Keratinocyte (primary cell): ENCODE measurements at regions not wholly inside any gene's neighbourhood (a gene's known extent, or its start where the extent isn't known, plus 50 kb on each side); places are given as distances from the start of the nearest gene placed in this dataset.

ENCODE experiments used
- DNase-seq: peaks from one replicate; pipeline ENCODE4 v3.0.0-alpha.2; 2011; ENCODE audit warnings: low read depth, missing footprints, low spot score
- FAIRE-seq: peaks from 2 replicates; lab custom pipeline; 2011; peaks lifted over from hg19 to GRCh38; lab: Jason Lieb, UNC
- H2AFZ ChIP-seq: 2 replicates; pipeline ENCODE4 v1.6.0; 2012; ENCODE audit warnings: low read length, control low read depth, inconsistent platforms; ENCODE audit not compliant: control insufficient read depth
- H3K27ac ChIP-seq: 2 replicates; pipeline ENCODE4 v1.5.1; 2011; ENCODE audit warnings: low read length; ENCODE audit not compliant: control insufficient read depth, insufficient read depth
- H3K27me3 ChIP-seq: 3 replicates; pipeline ENCODE4 v1.6.0; 2011; ENCODE audit warnings: low read length; ENCODE audit not compliant: control insufficient read depth, insufficient read depth; ENCODE audit errors: extremely low read depth
- H3K36me3 ChIP-seq, 2 experiments: 2 replicates in 1 of 2; 3 replicates in 1 of 2; pipeline ENCODE4 v1.5.1; 2011; ENCODE audit warnings: low read length in 2 of 2, mild to moderate bottlenecking in 1 of 2; ENCODE audit not compliant: control insufficient read depth in 2 of 2, insufficient read depth in 2 of 2; ENCODE audit errors: extremely low read depth in 1 of 2
- H3K4me1 ChIP-seq: 3 replicates; pipeline ENCODE4 v1.5.1; 2011; ENCODE audit warnings: low read length; ENCODE audit not compliant: control insufficient read depth, insufficient read depth; ENCODE audit errors: extremely low read depth
- H3K4me2 ChIP-seq: 3 replicates; pipeline ENCODE4 v1.6.0; 2011; ENCODE audit warnings: low read depth, low read length; ENCODE audit not compliant: control insufficient read depth, insufficient read depth; ENCODE audit errors: extremely low read depth
- H3K4me3 ChIP-seq, 3 experiments: fragments of 200-600 bp in 1 of 3; sonication (generic) in 1 of 3; 2 replicates in 2 of 3; 3 replicates in 1 of 3; pipeline ENCODE4 v1.5.1; 2011 to 2016; ENCODE audit warnings: low read length in 3 of 3, mild to moderate bottlenecking in 3 of 3, control low read depth in 2 of 3, inconsistent platforms in 1 of 3, low read depth in 1 of 3, mixed read lengths in 1 of 3, mixed run types in 1 of 3, moderate library complexity in 1 of 3; ENCODE audit not compliant: control insufficient read depth in 2 of 3, insufficient read depth in 2 of 3; ENCODE audit errors: extremely low read depth in 1 of 3
- H3K79me2 ChIP-seq: 2 replicates; pipeline ENCODE4 v1.6.0; 2012; ENCODE audit warnings: low read length; ENCODE audit not compliant: control insufficient read depth, insufficient read depth
- H3K9ac ChIP-seq: 3 replicates; pipeline ENCODE4 v1.6.0; 2011; ENCODE audit warnings: low read length; ENCODE audit not compliant: control insufficient read depth, insufficient read depth; ENCODE audit errors: extremely low read depth
- H3K9me1 ChIP-seq: 3 replicates; pipeline ENCODE4 v1.6.0; 2011; ENCODE audit warnings: low read length; ENCODE audit not compliant: control insufficient read depth, insufficient read depth; ENCODE audit errors: extremely low read depth
- H3K9me3 ChIP-seq: 2 replicates; pipeline ENCODE4 v1.5.1; 2012; ENCODE audit warnings: low read depth, low read length; ENCODE audit not compliant: control insufficient read depth
- H4K20me1 ChIP-seq: 3 replicates; pipeline ENCODE4 v1.6.0; 2011; ENCODE audit warnings: low read length; ENCODE audit not compliant: control insufficient read depth, insufficient read depth; ENCODE audit errors: extremely low read depth
- EZH2 ChIP-seq: IDR thresholded peaks from one replicate; pipeline ENCODE4 v1.6.1; 2012; ENCODE audit warnings: inconsistent platforms, mild to moderate bottlenecking, low read length, moderate library complexity
- dilution Hi-C: fragments of 300-500 bp; cut with MboI; formaldehyde crosslinking; loops from one replicate; pipeline ENCODE4 v1.7.0; 2020; ENCODE audit warnings: low sequenced_read_pairs; ENCODE audit not compliant: extremely low pct_ligation_motif_present
- TF ChIP-seq, protein P1 (sequence below), 3 experiments: IDR thresholded peaks in 1 of 3; conservative IDR thresholded peaks in 1 of 3; optimal IDR thresholded peaks in 1 of 3; 2 replicates in 2 of 3; 3 replicates in 1 of 3; pipeline versions ENCODE3 to v1.5.1; 2011; ENCODE audit warnings: low read length in 3 of 3, mild to moderate bottlenecking in 3 of 3, moderate library complexity in 2 of 3, control low read depth in 1 of 3, inconsistent platforms in 1 of 3; ENCODE audit not compliant: insufficient read depth in 2 of 3; ENCODE audit errors: extremely low read depth in 1 of 3

DNA sequence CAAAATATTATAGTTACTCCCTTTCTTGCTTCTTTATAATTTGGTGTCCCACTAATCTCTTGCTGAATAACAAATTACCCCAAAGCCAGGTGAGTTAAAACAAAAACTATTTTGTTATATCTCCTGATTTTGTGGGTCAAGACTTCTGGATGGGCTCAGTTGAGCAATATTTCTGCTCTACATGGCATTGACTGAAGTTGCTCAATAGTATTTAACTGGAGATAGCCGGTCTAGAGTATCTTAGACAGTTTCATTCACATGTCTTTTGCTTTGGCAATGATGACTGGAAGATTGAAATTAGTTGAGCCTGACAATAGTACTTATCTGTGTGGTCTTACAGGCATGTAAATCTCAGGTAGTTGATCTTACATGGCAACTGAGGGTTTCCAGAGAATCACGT lies 51.0 kb upstream of the TP63 start:
- H3K9me3 ChIP-seq: no peaks in the 10 kb centered on the region
- no peak overlapping the region for H2AFZ ChIP-seq
- no peak overlapping the region for H3K9ac ChIP-seq
- H4K20me1 ChIP-seq: no peaks in the 10 kb centered on the region
- H3K9me1 ChIP-seq: no peaks in the 10 kb centered on the region
- FAIRE-seq (no peak), DNase-seq (no peak)
- no peak overlapping the region for H3K4me2 ChIP-seq
- dilution Hi-C loops: no loop called here
- no peaks in the 10 kb centered on the region for H3K79me2 ChIP-seq
- no peaks in the 10 kb centered on the region for H3K27me3 ChIP-seq
- peaks cover 24% of the 10 kb centered on the region for H3K4me1 ChIP-seq
- H3K36me3 ChIP-seq: no peaks in the 10 kb centered on the region
- H3K27ac ChIP-seq: no peak overlapping the region
- no peak overlapping the region for H3K4me3 ChIP-seq
- TF ChIP-seq, protein P1, sequence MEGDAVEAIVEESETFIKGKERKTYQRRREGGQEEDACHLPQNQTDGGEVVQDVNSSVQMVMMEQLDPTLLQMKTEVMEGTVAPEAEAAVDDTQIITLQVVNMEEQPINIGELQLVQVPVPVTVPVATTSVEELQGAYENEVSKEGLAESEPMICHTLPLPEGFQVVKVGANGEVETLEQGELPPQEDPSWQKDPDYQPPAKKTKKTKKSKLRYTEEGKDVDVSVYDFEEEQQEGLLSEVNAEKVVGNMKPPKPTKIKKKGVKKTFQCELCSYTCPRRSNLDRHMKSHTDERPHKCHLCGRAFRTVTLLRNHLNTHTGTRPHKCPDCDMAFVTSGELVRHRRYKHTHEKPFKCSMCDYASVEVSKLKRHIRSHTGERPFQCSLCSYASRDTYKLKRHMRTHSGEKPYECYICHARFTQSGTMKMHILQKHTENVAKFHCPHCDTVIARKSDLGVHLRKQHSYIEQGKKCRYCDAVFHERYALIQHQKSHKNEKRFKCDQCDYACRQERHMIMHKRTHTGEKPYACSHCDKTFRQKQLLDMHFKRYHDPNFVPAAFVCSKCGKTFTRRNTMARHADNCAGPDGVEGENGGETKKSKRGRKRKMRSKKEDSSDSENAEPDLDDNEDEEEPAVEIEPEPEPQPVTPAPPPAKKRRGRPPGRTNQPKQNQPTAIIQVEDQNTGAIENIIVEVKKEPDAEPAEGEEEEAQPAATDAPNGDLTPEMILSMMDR (optimal IDR thresholded peaks at IDR 0.05 in 1 of 3, IDR thresholded peaks at IDR 0.05 in 1 of 3, conservative IDR thresholded peaks at IDR 0.05 in 1 of 3; ENCODE audit: extremely low read depth in 1 of 3, insufficient read depth in 2 of 3, low read length in 3 of 3): no peak
- TF ChIP-seq EZH2: no peak
